ENCODE measurements at regions not wholly inside any gene's neighbourhood (a gene's known extent, or its start where the extent isn't known, plus 50 kb on each side); places are given as distances from the start of the nearest gene placed in this dataset.

DNA sequence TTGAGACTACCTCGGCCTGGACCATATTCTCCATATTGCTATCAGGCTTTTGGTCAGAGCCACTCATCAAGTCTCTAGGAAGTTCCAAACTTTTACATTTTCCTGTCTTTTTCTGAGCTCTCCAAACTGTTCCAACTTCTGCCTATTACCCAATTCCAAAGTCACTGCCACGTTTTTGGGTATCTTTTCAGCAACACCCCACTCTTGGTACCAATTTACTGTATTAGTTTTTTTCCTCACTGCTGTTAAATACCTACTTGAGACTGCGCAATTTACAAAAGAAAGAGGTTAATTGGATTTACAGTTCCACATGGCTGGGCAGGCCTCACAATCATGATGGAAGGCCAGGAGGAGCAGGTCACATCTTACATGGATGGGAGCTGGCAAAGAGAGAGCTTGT is 507.8 kb upstream of the ZNF608 start:
- TF ChIP-seq POLR2A (IDR thresholded peaks at IDR 0.05), result no peak
- TF ChIP-seq, protein P1, sequence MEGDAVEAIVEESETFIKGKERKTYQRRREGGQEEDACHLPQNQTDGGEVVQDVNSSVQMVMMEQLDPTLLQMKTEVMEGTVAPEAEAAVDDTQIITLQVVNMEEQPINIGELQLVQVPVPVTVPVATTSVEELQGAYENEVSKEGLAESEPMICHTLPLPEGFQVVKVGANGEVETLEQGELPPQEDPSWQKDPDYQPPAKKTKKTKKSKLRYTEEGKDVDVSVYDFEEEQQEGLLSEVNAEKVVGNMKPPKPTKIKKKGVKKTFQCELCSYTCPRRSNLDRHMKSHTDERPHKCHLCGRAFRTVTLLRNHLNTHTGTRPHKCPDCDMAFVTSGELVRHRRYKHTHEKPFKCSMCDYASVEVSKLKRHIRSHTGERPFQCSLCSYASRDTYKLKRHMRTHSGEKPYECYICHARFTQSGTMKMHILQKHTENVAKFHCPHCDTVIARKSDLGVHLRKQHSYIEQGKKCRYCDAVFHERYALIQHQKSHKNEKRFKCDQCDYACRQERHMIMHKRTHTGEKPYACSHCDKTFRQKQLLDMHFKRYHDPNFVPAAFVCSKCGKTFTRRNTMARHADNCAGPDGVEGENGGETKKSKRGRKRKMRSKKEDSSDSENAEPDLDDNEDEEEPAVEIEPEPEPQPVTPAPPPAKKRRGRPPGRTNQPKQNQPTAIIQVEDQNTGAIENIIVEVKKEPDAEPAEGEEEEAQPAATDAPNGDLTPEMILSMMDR (IDR thresholded peaks at IDR 0.05), result no peak
